ENCODE measurements at regions not wholly inside any gene's neighbourhood (a gene's known extent, or its start where the extent isn't known, plus 50 kb on each side); places are given as distances from the start of the nearest gene placed in this dataset.

- H3K9me3 ChIP-seq (ENCODE audit: insufficient read depth, low read length), result no peaks in the 10 kb centered on the region
- no peak overlapping the region for H3K4me3 ChIP-seq (ENCODE audit: insufficient read length, low read depth)
- TF ChIP-seq ZNF274 (IDR thresholded peaks at IDR 0.05; ENCODE audit: low read depth, low read length), result no peak
- TF ChIP-seq YY1 (IDR thresholded peaks at IDR 0.05; ENCODE audit: insufficient read depth, insufficient read length), result no peak
- no peak for TF ChIP-seq SUZ12 (IDR thresholded peaks at IDR 0.05; ENCODE audit: extremely low read depth, insufficient read depth, insufficient read length)
- H3K9ac ChIP-seq (ENCODE audit: insufficient read length, low read depth), result no peak overlapping the region
- peaks cover 99% of the 10 kb centered on the region for H3K27me3 ChIP-seq (ENCODE audit: insufficient read depth, insufficient read length)
- H3K36me3 ChIP-seq (ENCODE audit: insufficient read depth, insufficient read length, low read length), result no peaks in the 10 kb centered on the region
- H3K4me1 ChIP-seq (ENCODE audit: insufficient read depth, insufficient read length), result peaks cover 6% of the 10 kb centered on the region
- DNase-seq (ENCODE audit: low read depth, low spot score), result no peak
Observed at GRCh38 chr9:38215465-38215864, 146.4 kb upstream of the SHB start.

GRCh38 chr9:38214432-38214831, 145.4 kb upstream of the SHB start:
- H3K36me3 ChIP-seq (ENCODE audit: insufficient read depth, insufficient read length, low read length), result no peaks in the 10 kb centered on the region
- no peak overlapping the region for H3K4me3 ChIP-seq (ENCODE audit: insufficient read length, low read depth)
- TF ChIP-seq SUZ12 (IDR thresholded peaks at IDR 0.05; ENCODE audit: extremely low read depth, insufficient read depth, insufficient read length) (no peak), YY1 (IDR thresholded peaks at IDR 0.05; ENCODE audit: insufficient read depth, insufficient read length) (no peak), ZNF274 (IDR thresholded peaks at IDR 0.05; ENCODE audit: low read depth, low read length) (no peak)
- H3K9ac ChIP-seq (ENCODE audit: insufficient read length, low read depth), result no peak overlapping the region
- H3K27me3 ChIP-seq (ENCODE audit: insufficient read depth, insufficient read length), result peaks cover 99% of the 10 kb centered on the region
- peak; percentile 89 for DNase-seq (ENCODE audit: low read depth, low spot score)
- H3K9me3 ChIP-seq (ENCODE audit: insufficient read depth, low read length), result no peaks in the 10 kb centered on the region
- peaks cover 6% of the 10 kb centered on the region for H3K4me1 ChIP-seq (ENCODE audit: insufficient read depth, insufficient read length)

DNA sequence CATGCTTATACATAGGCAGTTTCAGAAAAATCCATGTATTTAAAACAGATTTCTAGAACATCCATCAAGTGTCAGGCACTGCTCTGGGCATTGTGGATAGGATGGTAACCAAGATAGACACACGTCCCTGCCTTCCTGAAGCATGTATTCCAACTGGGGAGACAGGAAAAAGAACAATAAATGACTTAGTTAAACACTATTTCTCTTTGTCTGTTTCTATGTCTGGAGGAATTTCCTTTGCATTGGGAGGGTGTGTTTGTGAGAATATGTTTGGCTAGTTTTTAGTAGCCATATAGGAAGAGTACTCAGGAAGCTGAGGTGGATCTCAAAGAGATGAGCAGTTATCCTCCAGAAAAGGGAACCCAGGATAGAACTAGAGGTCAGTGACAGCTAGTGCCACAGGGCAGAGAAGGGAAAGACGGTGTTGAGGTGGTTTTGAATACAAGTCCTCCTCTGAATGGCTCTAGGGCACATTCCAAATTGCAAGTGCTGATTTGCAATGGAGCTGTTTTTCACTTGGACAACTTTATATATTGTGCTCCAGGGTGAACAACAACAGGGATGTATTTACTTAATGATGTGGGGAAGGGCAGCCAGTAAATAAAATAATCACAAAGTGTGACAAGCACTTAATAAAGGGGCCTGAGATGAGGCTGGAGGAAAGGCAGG, 144.7 kb upstream of the SHB start:
- Histone ChIP-seq H3K9ac (ENCODE audit: insufficient read length, low read depth) (no peak overlapping the region), H3K4me1 (ENCODE audit: insufficient read depth, insufficient read length) (peaks cover 6% of the 10 kb centered on the region), H3K27me3 (ENCODE audit: insufficient read depth, insufficient read length) (peaks cover 99% of the 10 kb centered on the region), H3K36me3 (ENCODE audit: insufficient read depth, insufficient read length, low read length) (no peaks in the 10 kb centered on the region), H3K4me3 (ENCODE audit: insufficient read length, low read depth) (no peak overlapping the region), H3K9me3 (ENCODE audit: insufficient read depth, low read length) (peaks cover 1% of the 10 kb centered on the region; the same call in 1 of the 2 replicates)
- TF ChIP-seq YY1 (IDR thresholded peaks at IDR 0.05; ENCODE audit: insufficient read depth, insufficient read length), result no peak
- TF ChIP-seq ZNF274 (IDR thresholded peaks at IDR 0.05; ENCODE audit: low read depth, low read length), result no peak
- TF ChIP-seq SUZ12 (IDR thresholded peaks at IDR 0.05; ENCODE audit: extremely low read depth, insufficient read depth, insufficient read length), result no peak
- no peak for DNase-seq (ENCODE audit: low read depth, low spot score)

DNA sequence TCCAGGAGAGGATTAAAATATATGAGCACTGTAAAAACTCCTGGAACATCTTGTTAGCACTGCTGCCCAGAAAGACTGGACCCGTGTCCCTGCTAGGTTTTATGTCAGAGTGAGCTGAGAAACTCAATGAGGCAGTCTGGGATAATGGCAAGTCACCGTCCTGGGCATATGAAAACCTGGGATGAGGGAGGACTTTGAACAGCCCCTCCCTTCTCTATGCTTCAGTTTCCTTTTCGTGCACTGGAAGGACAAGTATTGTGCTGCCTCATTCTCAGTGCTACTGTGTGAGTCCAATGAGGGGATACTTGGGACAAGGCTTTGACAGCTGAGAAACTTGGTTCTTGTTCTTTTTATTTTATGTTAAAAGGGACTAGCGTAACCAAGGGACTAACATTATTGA, 143.0 kb upstream of the SHB start:
- Histone ChIP-seq H3K9ac (ENCODE audit: insufficient read length, low read depth) (no peak overlapping the region), H3K4me3 (ENCODE audit: insufficient read length, low read depth) (no peak overlapping the region), H3K4me1 (ENCODE audit: insufficient read depth, insufficient read length) (peaks cover 6% of the 10 kb centered on the region), H3K36me3 (ENCODE audit: insufficient read depth, insufficient read length, low read length) (no peaks in the 10 kb centered on the region), H3K27me3 (ENCODE audit: insufficient read depth, insufficient read length) (peaks cover 99% of the 10 kb centered on the region), H3K9me3 (ENCODE audit: insufficient read depth, low read length) (peaks cover 19% of the 10 kb centered on the region)
- no peak for DNase-seq (ENCODE audit: low read depth, low spot score)
- no peak for TF ChIP-seq YY1 (IDR thresholded peaks at IDR 0.05; ENCODE audit: insufficient read depth, insufficient read length)
- no peak for TF ChIP-seq ZNF274 (IDR thresholded peaks at IDR 0.05; ENCODE audit: low read depth, low read length)
- TF ChIP-seq SUZ12 (IDR thresholded peaks at IDR 0.05; ENCODE audit: extremely low read depth, insufficient read depth, insufficient read length), result no peak

DNA sequence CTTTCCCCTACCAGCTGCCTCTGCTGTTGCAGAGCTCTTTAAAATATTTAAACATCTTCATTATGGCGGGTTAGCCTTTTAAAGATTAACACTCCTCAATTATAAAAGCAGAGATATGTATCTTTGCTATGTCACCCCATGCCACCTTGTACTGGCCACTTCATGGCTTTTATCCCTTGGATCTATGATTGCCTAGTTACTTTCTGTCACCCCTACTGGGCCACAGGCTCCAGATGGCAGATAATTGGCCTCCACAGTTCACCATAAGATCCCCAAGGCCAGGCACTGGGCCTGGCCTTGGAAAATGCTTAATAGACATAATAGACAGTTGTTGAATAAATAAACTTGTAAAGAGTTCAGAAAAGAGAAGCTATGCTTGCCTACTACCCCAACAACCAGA, 142.0 kb upstream of the SHB start:
- no peak for TF ChIP-seq YY1 (IDR thresholded peaks at IDR 0.05; ENCODE audit: insufficient read depth, insufficient read length)
- no peak for TF ChIP-seq ZNF274 (IDR thresholded peaks at IDR 0.05; ENCODE audit: low read depth, low read length)
- TF ChIP-seq SUZ12 (IDR thresholded peaks at IDR 0.05; ENCODE audit: extremely low read depth, insufficient read depth, insufficient read length), result no peak
- no peak overlapping the region for H3K4me3 ChIP-seq (ENCODE audit: insufficient read length, low read depth)
- DNase-seq (ENCODE audit: low read depth, low spot score), result no peak
- no peaks in the 10 kb centered on the region for H3K36me3 ChIP-seq (ENCODE audit: insufficient read depth, insufficient read length, low read length)
- H3K9ac ChIP-seq (ENCODE audit: insufficient read length, low read depth), result no peak overlapping the region
- H3K27me3 ChIP-seq (ENCODE audit: insufficient read depth, insufficient read length), result peaks cover 96% of the 10 kb centered on the region
- peaks cover 6% of the 10 kb centered on the region for H3K4me1 ChIP-seq (ENCODE audit: insufficient read depth, insufficient read length)
- peaks cover 21% of the 10 kb centered on the region for H3K9me3 ChIP-seq (ENCODE audit: insufficient read depth, low read length)

GRCh38 chr9:38208206-38208901, 139.3 kb upstream of the SHB start:
- H3K9ac ChIP-seq (ENCODE audit: insufficient read length, low read depth), result no peak overlapping the region
- TF ChIP-seq ZNF274 (IDR thresholded peaks at IDR 0.05; ENCODE audit: low read depth, low read length) (no peak), SUZ12 (IDR thresholded peaks at IDR 0.05; ENCODE audit: extremely low read depth, insufficient read depth, insufficient read length) (no peak), YY1 (IDR thresholded peaks at IDR 0.05; ENCODE audit: insufficient read depth, insufficient read length) (no peak)
- no peaks in the 10 kb centered on the region for H3K36me3 ChIP-seq (ENCODE audit: insufficient read depth, insufficient read length, low read length)
- H3K4me3 ChIP-seq (ENCODE audit: insufficient read length, low read depth), result no peak overlapping the region
- peaks cover 96% of the 10 kb centered on the region for H3K27me3 ChIP-seq (ENCODE audit: insufficient read depth, insufficient read length)
- peaks cover 3% of the 10 kb centered on the region for H3K4me1 ChIP-seq (ENCODE audit: insufficient read depth, insufficient read length)
- DNase-seq (ENCODE audit: low read depth, low spot score), result no peak
- H3K9me3 ChIP-seq (ENCODE audit: insufficient read depth, low read length), result peaks cover 21% of the 10 kb centered on the region

DNA sequence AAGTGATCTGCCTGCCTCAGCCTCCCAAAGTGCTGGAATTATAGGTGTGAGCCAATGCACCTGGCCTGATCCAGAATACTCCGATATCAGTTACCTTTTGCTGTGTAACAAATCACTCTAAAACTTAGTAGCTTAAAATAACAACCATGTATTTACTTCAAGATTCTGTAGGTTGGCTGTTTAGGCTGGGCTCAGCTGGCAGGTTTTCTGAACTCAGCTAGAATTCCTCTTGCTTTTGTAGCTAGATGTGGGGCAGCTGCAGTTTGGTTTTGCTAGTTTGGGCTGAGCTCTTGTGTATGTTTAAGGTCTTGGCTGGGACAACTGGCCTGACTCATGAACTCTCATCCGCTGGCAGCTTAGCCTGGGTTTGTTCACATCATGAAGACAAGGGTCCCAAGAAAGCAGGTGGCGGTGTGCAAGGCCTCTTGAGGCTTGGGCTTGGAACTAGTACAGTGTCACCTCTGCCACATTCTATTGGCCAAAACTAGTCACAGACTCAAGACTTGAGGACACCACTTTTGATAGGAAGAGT, 138.3 kb upstream of the SHB start:
- TF ChIP-seq YY1 (IDR thresholded peaks at IDR 0.05; ENCODE audit: insufficient read depth, insufficient read length) (no peak), ZNF274 (IDR thresholded peaks at IDR 0.05; ENCODE audit: low read depth, low read length) (no peak), SUZ12 (IDR thresholded peaks at IDR 0.05; ENCODE audit: extremely low read depth, insufficient read depth, insufficient read length) (no peak)
- peaks cover 96% of the 10 kb centered on the region for H3K27me3 ChIP-seq (ENCODE audit: insufficient read depth, insufficient read length)
- no peak for DNase-seq (ENCODE audit: low read depth, low spot score)
- H3K4me1 ChIP-seq (ENCODE audit: insufficient read depth, insufficient read length), result no peaks in the 10 kb centered on the region
- no peak overlapping the region for H3K9ac ChIP-seq (ENCODE audit: insufficient read length, low read depth)
- no peaks in the 10 kb centered on the region for H3K36me3 ChIP-seq (ENCODE audit: insufficient read depth, insufficient read length, low read length)
- peaks cover 21% of the 10 kb centered on the region for H3K9me3 ChIP-seq (ENCODE audit: insufficient read depth, low read length)
- H3K4me3 ChIP-seq (ENCODE audit: insufficient read length, low read depth), result no peak overlapping the region
